DMS53 (cell line): ENCODE measurements at regions not wholly inside any gene's neighbourhood (a gene's known extent, or its start where the extent isn't known, plus 50 kb on each side); places are given as distances from the start of the nearest gene placed in this dataset.
A peak's percentile ranks its signal among the peaks of the same experiment; 100 is the strongest.
"Not testable (repeated sequence)": the region's sequence is repeated elsewhere in the genome, so short reads cannot be mapped to it uniquely, and the experiment has no call there.

Source experiments
- DNase-seq: peaks from one replicate; lab custom pipeline; 2025; lab: John Stamatoyannopoulos, UW

DNA sequence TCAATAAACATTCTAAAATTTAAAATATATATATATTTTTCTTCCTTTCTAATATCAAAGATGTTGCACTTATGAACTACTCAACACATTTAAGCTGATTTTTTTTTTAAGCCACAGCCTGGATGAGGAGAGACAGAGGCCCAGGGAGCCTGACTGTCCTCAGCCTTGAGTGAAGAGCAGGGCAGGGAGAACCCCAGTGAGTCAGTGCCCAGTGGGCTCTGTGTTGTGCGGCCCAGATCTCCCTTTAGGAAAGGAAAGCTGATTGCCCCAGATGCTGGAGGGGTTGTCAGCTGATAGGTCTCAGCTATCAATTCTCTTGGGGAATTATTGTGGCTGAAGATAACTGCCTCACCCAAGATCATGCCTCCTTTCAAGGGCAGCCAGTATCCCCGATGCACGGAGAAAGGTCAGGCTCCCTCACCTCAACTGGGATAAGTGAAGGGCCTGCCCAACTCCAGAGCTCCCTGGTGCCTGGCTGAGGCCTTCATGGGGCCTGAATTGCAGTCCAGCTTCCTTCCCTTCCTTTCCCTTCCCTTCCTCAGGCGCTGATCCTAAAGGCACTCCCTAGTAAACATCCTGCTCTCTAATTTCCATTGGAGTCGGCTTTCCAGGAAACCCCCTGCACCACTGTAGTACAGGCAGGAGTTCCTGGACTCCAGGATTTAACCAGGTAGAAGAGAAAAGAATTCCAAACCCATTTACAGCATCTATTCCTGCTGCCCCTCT, 106.9 kb upstream of the ATL2 start:
- no peak for DNase-seq

DNA sequence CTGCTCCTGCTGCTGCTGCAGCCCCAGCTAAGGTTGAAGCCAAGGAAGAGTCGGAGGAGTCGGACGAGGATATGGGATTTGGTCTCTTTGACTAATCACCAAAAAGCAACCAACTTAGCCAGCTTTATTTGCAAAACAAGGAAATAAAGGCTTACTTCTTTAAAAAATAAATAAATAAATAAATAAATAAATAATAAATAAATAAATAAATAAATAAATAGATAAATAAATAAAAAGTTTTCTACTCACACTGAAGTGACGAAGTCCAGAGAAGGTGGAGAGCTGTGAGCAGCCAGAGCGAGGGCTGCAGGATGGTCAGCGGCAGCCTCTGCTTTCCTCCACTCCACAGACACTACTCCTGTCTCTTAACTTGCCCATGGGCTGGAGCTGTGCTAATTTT, 105.6 kb upstream of the ATL2 start:
- not testable (repeated sequence) for DNase-seq

DNA sequence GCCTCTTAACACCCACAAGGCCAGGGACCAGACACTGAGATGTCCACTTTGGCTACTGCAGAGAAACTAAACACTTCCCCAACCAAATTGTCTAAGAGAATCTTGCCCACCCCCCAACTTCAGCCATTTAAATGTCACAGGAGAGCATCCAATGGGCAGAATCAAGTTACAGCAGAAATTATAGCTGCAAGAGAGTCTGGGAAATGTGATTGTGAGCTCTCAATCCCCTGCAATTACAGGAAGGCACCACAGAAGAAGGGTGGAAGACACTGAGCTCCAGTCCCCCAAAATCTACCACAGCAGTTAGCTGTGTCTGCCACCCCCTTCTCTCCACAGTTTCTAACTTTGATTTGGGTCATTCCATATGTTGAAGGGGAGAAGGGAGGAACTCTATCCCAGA, 103.5 kb upstream of the ATL2 start:
- DNase-seq, result no peak

DNA sequence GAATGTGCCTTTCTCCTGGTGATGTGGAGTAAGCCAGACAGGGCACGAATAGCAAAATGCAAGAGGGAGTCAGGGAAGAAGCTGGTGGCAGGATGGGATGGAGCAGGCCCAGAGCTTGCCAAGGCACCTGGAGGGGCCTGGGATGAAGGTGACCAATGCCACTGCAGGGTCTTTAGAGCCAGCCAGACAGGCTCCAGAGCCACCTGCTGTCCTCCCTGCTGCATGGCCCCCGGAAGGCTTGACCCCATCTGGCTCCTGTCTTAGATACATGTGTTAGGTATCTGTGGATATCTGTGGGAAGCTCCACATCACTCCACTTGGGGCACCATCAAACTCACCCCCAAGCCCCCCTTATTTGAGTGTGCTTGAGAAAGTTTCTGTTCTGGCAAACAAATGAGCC, 99.9 kb upstream of the ATL2 start:
- DNase-seq, result no peak

DNA sequence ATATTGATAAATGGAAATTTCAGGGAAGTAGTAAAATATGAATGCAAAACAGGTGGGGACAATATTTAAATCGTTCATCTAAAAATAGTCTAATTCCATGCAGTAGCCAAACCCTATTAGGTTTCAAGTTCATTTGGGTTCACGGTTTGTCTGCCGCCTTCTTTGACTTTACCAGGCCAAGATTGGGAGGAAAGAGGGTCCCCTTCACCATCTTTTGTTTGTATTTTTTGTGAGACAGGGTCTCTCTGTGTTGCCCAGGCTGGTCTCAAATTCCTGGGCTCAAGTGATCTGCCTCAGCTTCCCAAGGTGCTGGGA, 98.5 kb upstream of the ATL2 start:
- no peak for DNase-seq

DNA sequence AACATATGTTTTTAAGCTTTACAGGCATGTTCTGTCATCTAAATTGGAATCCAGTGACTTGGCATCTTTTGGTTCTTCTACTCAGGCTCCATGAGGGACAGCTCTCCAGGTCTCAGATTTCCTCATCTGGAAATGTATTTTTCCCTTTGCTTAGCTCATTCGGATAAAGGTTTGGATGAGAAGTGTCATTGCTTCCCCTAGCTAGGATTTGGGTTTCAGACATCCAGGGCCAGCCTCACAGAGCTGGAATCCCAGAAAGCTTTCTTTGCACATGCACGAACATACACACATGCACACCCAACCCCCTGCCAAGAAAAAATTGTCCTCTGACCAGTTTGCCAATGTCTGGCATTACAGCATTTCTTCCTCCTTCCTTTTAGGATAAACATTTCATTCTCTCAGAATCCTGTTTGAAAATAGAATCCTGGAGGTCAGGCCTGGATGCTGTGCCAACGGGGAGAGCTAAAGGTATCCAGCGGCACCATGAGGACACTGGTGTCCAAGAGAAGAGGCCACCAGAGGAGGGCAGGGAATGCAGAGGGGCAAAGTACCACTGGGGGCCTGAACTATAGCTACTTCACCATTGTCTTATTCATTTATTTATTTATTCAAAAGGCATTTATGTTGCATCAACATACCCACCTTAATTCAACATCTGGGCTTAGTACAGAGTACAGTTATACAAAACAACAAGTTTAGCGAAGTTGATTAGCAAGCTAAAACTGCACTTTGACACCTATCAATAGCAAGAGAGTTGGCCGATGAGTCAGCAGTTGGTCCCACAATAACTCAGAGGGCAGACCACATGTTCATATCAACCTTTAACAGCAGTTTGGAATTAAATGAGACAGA, 97.9 kb upstream of the ATL2 start:
- no peak for DNase-seq

DNA sequence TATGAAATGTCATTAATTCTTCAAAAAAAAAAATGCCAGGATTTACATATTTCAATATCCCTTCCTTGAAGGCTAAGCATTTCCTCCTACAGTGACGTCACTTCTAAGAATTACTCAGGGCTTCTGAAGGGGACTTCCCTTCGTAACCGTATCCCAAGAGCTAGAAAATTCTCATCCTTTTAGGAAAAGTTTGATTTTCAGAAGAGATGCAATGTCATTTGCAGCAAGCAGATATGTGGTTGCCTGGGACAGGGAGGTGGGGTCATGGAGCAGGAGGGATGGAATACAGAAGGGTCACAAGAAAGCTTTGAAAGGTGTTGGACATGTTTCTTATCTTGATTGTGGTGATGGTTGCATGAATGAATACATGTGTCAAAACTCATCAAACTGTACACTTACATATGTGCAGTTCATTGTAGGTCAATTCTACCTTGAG, 97.0 kb upstream of the ATL2 start:
- no peak for DNase-seq

DNA sequence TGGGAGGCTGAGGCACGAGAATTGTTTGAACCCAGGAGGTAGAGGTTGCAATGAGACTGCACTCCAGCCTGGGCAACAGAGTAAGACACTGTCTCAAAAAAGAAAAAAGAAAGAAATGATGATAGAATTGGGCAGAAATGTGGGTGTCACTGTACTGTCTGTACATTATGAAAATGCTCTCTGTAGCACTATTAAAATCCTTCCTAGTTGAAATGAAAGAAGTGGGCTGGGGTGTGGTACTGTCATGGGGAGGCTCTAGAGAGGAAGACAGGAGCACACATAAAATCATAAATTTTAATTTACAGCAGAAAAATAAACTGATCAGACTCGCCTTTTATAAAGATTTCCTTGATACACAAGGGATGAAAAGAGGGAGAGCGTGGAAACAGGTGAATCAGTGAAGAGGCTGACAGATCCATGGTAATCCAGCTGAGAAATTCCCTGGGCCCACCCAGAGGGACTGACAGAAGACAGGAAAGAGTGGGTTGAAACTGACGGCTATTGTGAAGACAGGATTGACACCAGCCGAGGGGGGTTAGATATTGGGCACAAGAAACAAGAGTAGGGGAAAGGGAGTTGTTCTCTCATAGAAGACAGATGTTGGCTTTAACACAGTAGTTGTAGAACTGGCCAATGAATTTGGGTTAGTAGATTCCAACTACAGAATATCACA, 96.4 kb upstream of the ATL2 start:
- no peak for DNase-seq

DNA sequence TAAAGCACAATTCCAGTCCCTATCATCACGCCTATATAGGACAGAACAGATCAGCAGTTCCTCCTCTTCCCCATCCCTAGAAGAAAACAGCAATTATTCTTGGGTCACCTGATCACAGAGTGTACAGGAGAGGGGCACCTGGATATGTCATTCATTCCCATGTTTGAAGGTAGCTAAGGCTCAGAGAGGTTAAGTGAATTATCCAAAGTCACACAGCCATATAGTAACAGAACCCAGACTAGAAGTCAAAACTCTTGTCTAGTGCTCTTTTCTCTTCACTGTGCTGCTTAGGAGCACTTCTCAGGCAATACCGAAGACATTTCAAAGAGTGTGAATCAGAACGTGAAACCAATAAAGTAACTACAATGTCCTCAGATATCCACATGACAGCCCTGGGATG, 93.0 kb upstream of the ATL2 start:
- no peak for DNase-seq

DNA sequence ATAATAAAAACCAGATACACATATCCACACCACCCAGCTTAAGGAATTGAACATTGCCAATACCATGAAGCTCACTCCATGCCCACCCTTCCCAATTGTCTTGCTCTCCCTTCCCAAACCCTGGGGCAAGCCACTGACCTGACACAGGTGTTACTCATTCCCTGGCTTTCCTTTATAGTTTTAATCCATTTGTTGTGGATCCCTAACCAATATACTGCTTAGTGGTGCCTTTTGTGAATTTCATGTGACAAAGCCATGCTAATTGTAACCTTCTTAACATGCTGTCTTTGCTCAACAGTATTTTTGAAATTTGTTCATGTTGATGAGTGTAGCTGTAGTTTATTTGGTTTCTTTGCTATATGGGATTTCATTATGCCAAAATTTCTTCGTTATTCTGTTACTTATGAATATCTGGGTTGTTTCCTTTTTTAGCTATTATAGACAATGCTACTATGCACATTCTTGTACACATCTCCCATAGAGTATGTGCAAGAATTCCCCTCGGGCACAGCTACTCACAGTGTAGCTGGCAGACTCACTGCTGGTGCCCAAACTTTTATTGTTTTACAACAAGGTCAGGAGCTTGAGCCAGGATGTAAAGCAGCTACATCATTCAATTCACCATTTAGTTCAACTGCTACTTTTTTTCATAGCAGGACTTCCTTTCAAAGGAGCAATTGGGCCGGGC, 90.8 kb upstream of the ATL2 start:
- DNase-seq, result no peak

DNA sequence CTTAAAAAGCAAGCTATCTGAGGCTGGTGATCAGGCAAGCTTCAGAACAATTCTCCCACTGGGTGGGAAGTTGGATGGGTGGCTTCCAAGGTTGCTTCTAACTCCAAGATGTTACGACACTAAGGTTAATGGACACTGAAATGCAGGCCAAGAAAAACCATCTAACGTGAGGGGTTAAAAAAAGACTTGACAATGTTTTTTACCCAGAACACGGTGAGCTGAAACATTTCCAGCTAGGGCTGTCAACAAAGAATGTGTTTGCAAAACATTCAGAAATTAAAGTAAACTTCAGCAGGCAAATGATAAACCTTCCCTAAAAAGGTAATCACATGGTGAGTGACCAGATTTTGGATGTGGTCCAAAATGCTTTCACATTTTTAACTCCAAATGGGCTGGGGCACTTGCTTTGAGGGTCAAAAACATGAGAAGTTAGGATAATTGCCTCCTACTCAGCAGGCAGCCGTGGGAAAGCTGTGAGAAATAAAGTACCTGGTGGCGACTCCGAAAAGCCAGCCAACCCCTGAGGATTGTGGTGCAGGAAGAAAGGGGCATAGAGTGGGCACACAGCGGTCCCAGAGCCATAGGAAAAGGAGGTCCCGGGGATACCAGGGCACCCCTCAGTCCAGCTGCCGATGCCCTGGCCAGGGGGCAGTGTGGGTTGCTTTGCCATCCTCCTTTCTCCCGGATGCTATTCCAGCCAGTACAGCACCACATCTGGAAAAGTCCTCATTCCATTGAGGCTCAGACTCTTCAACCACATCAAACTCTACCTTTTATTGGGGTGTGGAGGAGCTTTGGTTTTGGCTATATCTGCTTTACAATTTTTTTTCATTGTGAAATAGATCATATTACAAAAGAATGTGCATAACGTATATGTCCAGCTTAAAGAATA, 90.0 kb upstream of the ATL2 start:
- no peak for DNase-seq

DNA sequence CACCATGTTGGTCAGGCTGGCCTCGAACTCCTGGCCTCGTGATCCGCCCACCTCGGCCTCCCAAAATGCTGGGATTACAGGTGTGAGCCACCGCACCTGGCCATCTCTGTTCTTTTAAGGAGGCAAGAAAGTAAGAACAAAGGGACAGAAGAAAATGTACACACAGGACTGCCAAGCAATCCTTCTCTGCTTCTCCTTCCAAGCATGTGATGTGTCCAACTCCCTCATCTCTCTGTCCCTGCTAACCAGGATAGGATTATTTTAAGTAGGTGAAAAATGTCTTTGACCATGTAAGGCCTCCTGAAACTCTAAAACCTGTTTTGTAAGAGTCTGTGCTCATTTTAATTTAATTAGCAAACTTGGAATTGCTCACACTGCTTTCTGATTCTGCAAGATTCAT, 89.3 kb upstream of the ATL2 start:
- DNase-seq, result no peak

DNA sequence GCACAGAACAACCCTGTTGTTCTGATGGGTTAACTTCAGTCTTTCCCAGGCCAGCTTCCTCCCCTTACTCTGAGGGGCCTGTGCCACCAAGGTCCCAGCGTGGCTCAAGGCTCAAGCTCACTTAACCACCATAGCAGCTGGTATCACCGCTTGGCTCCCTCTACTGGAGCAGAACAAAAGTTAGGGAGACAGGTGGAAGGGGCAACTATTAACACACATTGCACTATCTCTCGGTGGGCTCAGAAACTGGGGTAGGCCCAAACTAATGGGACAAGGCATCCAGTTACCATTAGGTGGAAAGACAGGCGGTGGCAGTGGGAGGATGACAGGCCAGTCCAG, 88.7 kb upstream of the ATL2 start:
- DNase-seq, result peak; percentile 34

DNA sequence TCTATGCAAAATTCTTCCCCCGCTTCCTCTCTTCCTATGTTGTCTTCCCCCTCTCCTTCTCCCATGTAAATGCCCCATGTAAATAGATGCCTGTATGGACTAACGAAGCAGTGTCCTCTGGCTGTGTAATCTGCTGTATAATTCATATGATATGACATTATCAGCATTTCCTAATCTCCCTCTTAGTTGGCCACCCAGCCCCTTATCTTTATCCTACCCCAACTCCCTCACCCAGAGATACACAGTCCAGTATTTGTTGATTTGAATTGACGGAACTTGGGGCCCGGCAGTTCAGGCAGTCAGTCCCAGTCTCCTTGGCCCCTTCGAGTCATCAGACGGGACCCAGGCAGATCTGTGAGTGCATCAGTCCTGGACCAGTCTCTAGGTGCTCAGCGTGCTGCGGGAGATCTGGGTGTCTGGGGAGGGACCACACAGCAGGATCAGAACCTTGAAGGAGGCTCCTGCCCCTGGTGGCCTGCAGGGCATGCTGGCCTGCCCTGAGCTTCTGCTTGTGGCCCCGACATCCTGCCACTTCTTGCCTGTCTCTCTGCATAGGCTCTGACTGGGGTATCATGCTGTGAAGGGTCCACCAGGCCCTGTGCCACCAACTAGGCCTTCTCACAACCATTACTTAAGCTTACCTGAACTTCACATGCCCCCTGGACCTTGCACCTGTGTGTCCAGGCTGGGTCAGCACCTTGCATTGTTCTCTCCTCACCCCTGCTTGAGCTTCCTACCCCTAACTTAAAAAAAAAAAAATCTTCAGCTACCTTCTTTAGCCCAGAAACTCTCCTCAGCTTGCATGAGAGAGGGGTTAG, 88.1 kb upstream of the ATL2 start:
- no peak for DNase-seq

DNA sequence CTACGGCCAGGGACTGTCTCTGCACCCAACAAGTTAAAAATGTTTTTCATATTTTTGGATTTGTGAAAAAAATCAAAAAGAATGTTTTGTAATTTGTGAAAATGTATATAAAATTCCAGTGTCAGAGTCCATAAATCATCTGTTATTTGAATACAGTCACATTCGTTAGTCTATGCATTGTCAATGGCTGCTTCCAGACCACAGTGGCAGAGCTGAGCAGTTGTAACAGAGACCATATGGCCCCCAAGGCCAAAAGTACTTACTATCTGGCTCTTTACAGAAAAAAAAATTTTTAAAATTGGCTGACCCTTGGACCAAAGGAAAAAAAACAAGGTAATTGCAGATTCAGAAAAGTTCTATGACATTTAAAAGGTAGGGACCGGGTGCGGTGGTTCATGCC, 86.7 kb upstream of the ATL2 start:
- no peak for DNase-seq

DNA sequence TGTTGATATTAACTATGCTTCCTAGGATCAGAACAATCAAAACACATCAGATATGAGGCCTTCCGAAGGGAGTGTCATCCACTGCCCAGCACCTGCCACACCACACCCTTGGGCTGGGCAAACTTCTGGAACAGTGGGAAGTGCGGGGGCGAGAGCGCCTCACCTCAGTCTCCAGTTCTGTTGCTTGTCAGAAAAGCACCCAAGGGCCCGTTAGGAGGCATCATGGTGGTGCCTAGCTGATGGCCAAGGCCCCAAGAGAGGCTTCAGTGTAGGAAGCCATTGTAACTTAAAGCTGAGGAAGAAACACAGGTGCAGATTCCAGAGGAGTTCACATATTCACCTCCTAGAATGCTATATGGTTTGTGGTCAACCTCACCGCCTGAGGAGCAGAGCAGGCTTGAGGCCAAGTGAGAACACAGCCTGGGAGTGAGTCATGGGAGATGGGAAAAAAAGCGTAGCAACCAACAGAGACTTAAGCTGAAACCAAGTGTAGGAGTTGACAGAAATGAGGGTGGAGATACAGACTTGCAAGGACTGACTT, 85.1 kb upstream of the ATL2 start:
- peak; percentile 40 for DNase-seq

DNA sequence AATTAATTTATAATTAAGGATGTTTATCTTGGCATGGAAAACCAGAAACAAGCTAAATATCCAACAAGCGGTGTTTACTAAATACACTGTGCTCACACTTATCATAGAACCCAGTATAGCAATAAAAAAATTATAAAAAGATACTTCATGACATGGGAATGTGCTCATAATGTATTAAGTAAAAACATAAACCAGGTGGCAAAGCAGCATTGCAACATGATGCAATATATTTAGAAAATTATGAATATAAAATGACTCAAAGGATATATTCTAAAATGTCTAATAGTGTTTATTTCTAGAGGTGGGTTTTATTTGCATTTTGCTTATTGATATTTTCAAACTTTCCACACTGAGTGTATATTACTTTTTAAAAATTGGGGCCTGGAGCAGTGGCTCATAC, 84.4 kb upstream of the ATL2 start:
- no peak for DNase-seq

DNA sequence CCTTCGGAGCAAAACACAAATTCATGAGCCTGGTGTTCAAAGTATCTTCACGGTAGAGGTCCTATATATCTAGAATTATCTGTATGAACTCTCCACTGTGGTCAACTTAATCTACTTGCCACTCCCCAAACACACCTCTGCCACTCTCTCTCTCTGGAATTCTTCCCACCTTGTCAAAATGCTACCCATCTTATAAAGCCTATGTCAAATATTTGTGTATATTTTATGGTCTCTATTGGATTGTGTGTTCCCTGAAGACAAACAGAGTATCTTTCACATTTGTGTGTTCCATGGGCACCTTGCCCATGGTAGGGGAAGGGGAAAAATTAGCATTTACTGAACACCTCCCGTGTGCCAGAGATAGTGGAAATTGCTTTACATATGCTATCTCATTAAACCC, 83.2 kb upstream of the ATL2 start:
- no peak for DNase-seq

DNA sequence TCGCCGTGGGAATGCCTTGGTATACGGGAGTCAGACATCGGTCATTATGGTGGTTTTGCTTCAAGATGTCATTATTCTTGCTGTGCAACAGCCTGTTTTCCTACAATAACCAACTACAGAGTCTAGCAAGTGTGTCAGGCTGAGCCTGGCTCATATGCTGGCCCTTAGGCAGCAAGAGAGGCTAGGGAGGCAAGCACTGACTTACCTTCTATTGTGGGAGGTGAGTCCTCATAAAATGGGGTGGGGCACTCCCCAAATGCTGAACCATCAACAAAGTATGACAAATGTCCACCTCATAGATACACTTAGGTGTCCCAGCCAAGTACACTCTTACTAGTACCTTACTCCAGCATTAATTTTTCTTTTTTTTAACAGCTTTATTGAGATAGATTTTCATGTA, 77.0 kb upstream of the ATL2 start:
- no peak for DNase-seq

DNA sequence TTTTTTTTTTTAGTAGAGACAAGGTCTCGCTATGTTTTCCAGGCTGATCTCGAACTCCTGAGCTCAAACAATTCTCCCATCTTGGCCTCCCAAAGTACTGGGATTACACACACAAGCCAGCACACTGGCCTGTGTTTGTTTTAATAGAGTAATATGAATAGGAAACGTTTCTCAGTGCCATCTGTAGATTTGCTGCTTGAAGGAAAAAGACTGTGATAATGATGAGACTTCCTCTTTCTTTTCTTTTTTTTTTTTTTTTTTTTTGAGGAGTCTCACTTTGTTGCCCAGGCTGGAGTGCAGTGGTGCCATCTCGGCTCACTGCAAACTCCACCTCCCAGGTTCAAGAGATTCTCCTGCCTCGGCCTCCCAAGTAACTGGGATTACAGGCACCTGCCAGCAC, 74.7 kb upstream of the ATL2 start:
- not testable (repeated sequence) for DNase-seq

DNA sequence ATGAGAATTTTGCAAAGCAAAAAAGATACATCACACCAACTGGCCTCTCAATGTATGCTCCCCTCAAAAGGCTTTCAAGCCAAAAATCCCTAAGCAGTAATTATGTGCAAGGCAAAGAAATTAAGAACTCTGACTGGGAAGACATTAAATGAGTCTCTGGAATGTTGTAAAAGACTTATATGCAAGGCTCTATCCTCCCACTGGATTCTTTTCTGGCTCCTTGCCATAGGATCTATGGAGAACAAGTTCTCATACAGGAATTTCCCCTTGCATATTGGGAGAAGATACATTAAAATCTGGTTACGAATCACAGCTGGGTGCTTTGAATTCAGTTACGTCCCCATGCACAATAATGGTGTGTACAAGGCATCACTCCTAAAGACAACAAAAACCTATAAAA, 73.4 kb upstream of the ATL2 start:
- DNase-seq, result no peak
